ENCODE measurements at regions not wholly inside any gene's neighbourhood (a gene's known extent, or its start where the extent isn't known, plus 50 kb on each side); places are given as distances from the start of the nearest gene placed in this dataset.

GRCh38 chr6:126761854-126762253 is 356.6 kb upstream of the RSPO3 start:
- no peak overlapping the region for H3K4me2 ChIP-seq (ENCODE audit: extremely low read depth, insufficient read depth, low read length)
- no peak for DNase-seq (ENCODE audit: low read depth in 2 of 2)
- H3K27ac ChIP-seq (ENCODE audit: insufficient read depth, low read length) = no peak overlapping the region
- no peaks in the 10 kb centered on the region for H3K27me3 ChIP-seq (ENCODE audit: control insufficient read depth, insufficient read depth, low read length)
- no peaks in the 10 kb centered on the region for H3K36me3 ChIP-seq (ENCODE audit: control insufficient read depth, insufficient read depth, low read length)
- TF ChIP-seq, protein P1, sequence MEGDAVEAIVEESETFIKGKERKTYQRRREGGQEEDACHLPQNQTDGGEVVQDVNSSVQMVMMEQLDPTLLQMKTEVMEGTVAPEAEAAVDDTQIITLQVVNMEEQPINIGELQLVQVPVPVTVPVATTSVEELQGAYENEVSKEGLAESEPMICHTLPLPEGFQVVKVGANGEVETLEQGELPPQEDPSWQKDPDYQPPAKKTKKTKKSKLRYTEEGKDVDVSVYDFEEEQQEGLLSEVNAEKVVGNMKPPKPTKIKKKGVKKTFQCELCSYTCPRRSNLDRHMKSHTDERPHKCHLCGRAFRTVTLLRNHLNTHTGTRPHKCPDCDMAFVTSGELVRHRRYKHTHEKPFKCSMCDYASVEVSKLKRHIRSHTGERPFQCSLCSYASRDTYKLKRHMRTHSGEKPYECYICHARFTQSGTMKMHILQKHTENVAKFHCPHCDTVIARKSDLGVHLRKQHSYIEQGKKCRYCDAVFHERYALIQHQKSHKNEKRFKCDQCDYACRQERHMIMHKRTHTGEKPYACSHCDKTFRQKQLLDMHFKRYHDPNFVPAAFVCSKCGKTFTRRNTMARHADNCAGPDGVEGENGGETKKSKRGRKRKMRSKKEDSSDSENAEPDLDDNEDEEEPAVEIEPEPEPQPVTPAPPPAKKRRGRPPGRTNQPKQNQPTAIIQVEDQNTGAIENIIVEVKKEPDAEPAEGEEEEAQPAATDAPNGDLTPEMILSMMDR (conservative IDR thresholded peaks at IDR 0.05 in 1 of 2, IDR thresholded peaks at IDR 0.05 in 1 of 2; ENCODE audit: low read depth in 1 of 2, low read length in 2 of 2) = no peak
- no peak for TF ChIP-seq EZH2 (IDR thresholded peaks at IDR 0.05; ENCODE audit: low read length, missing control alignments)
- H3K9me3 ChIP-seq (ENCODE audit: control insufficient read depth, insufficient read depth, low read depth, low read length) = no peaks in the 10 kb centered on the region
- no peak overlapping the region for H2AFZ ChIP-seq (ENCODE audit: low read length)
- no peaks in the 10 kb centered on the region for H3K4me1 ChIP-seq (ENCODE audit: control insufficient read depth, extremely low read depth, insufficient read depth, low read length)
- H3K4me3 ChIP-seq (replicated peaks in 1 of 4; ENCODE audit: control extremely low read depth in 1 of 4, insufficient read depth in 1 of 4, low read depth in 3 of 4, low read length in 4 of 4) = no peak overlapping the region
- H4K20me1 ChIP-seq (ENCODE audit: control insufficient read depth, extremely low read depth, insufficient read depth, low read length) = no peaks in the 10 kb centered on the region
- H3K79me2 ChIP-seq (ENCODE audit: control insufficient read depth, insufficient read depth, low read length) = no peaks in the 10 kb centered on the region
- no peak overlapping the region for H3K9ac ChIP-seq (ENCODE audit: insufficient read depth, low read length)

DNA sequence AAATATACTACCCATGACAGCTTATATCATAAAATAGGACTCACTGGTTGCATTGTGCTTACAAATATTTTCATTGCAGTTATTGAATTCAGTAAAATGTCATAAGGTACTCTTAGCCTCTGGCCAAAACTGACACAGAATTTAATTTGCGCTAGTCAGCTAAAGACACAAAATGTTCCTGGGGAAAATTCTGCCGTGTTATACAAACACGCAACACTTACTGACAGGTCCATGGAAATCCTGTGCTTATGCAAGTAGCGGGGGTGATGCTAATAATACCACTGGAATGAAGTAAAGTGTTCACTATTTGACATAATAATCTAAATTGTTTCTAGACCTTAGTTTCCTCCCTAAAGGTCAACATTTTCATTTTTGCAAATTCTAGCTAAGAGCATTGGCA is 354.4 kb upstream of the RSPO3 start:
- Histone ChIP-seq H4K20me1 (ENCODE audit: control insufficient read depth, extremely low read depth, insufficient read depth, low read length) (no peaks in the 10 kb centered on the region), H3K4me3 (replicated peaks in 1 of 4; ENCODE audit: control extremely low read depth in 1 of 4, insufficient read depth in 1 of 4, low read depth in 3 of 4, low read length in 4 of 4) (no peak overlapping the region), H3K27me3 (ENCODE audit: control insufficient read depth, insufficient read depth, low read length) (no peaks in the 10 kb centered on the region), H3K79me2 (ENCODE audit: control insufficient read depth, insufficient read depth, low read length) (no peaks in the 10 kb centered on the region), H3K4me2 (ENCODE audit: extremely low read depth, insufficient read depth, low read length) (no peak overlapping the region), H3K27ac (ENCODE audit: insufficient read depth, low read length) (no peak overlapping the region), H3K4me1 (ENCODE audit: control insufficient read depth, extremely low read depth, insufficient read depth, low read length) (no peaks in the 10 kb centered on the region), H3K36me3 (ENCODE audit: control insufficient read depth, insufficient read depth, low read length) (no peaks in the 10 kb centered on the region), H3K9ac (ENCODE audit: insufficient read depth, low read length) (no peak overlapping the region), H2AFZ (ENCODE audit: low read length) (no peak overlapping the region), H3K9me3 (ENCODE audit: control insufficient read depth, insufficient read depth, low read depth, low read length) (no peaks in the 10 kb centered on the region)
- no peak for DNase-seq (ENCODE audit: low read depth in 2 of 2)
- TF ChIP-seq, protein P1 (conservative IDR thresholded peaks at IDR 0.05 in 1 of 2, IDR thresholded peaks at IDR 0.05 in 1 of 2; ENCODE audit: low read depth in 1 of 2, low read length in 2 of 2) = no peak
- TF ChIP-seq EZH2 (IDR thresholded peaks at IDR 0.05; ENCODE audit: low read length, missing control alignments) = no peak

DNA sequence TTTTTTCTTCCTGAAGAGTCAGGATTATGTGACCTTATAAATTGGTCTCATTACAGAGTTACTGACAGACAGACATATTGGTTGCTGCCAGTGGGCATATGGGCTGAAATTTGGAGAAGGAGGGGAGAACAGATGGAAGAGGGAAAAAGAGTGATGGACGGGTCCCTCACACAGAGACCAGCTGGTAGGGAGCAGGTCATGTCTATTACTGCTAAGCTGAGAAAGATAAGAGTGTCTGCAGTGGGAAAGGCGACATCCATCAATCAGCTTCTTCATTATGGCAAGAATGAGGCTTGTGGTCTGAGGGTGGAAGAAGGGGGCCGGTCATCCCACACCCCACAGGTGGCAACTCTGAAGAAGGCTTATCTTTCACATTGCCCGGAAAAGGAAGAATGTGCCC is 353.8 kb upstream of the RSPO3 start:
- TF ChIP-seq, protein P1 (conservative IDR thresholded peaks at IDR 0.05 in 1 of 2, IDR thresholded peaks at IDR 0.05 in 1 of 2; ENCODE audit: low read depth in 1 of 2, low read length in 2 of 2) = no peak
- no peak for TF ChIP-seq EZH2 (IDR thresholded peaks at IDR 0.05; ENCODE audit: low read length, missing control alignments)
- H2AFZ ChIP-seq (ENCODE audit: low read length) = no peak overlapping the region
- H4K20me1 ChIP-seq (ENCODE audit: control insufficient read depth, extremely low read depth, insufficient read depth, low read length) = no peaks in the 10 kb centered on the region
- no peaks in the 10 kb centered on the region for H3K4me1 ChIP-seq (ENCODE audit: control insufficient read depth, extremely low read depth, insufficient read depth, low read length)
- H3K79me2 ChIP-seq (ENCODE audit: control insufficient read depth, insufficient read depth, low read length) = no peaks in the 10 kb centered on the region
- no peak overlapping the region for H3K4me3 ChIP-seq (replicated peaks in 1 of 4; ENCODE audit: control extremely low read depth in 1 of 4, insufficient read depth in 1 of 4, low read depth in 3 of 4, low read length in 4 of 4)
- H3K27me3 ChIP-seq (ENCODE audit: control insufficient read depth, insufficient read depth, low read length) = no peaks in the 10 kb centered on the region
- no peak overlapping the region for H3K4me2 ChIP-seq (ENCODE audit: extremely low read depth, insufficient read depth, low read length)
- H3K36me3 ChIP-seq (ENCODE audit: control insufficient read depth, insufficient read depth, low read length) = no peaks in the 10 kb centered on the region
- H3K27ac ChIP-seq (ENCODE audit: insufficient read depth, low read length) = no peak overlapping the region
- H3K9me3 ChIP-seq (ENCODE audit: control insufficient read depth, insufficient read depth, low read depth, low read length) = no peaks in the 10 kb centered on the region
- no peak for DNase-seq (ENCODE audit: low read depth in 2 of 2)
- no peak overlapping the region for H3K9ac ChIP-seq (ENCODE audit: insufficient read depth, low read length)
